Mesendoderm (in vitro differentiated cells): ENCODE measurements at regions not wholly inside any gene's neighbourhood (a gene's known extent, or its start where the extent isn't known, plus 50 kb on each side); places are given as distances from the start of the nearest gene placed in this dataset.

Experiments
- DNase-seq: peaks from one replicate; pipeline ENCODE4 v3.0.0; 2013
- H2AK5ac ChIP-seq: 2 replicates; pipeline ENCODE4 v1.6.1; 2013; ENCODE audit warnings: low read length, inconsistent platforms
- H2BK120ac ChIP-seq: 2 replicates; pipeline ENCODE4 v1.6.1; 2013; ENCODE audit warnings: low read depth, mild to moderate bottlenecking, low read length, moderate library complexity, mixed read lengths
- H2BK15ac ChIP-seq: replicated peaks from 2 replicates; pipeline ENCODE4 v1.6.1; 2013; ENCODE audit warnings: low read depth, mild to moderate bottlenecking, moderate library complexity
- H2BK5ac ChIP-seq: 2 replicates; pipeline ENCODE4 v1.6.1; 2013; ENCODE audit warnings: low read length, inconsistent platforms
- H3K18ac ChIP-seq: 2 replicates; pipeline ENCODE4 v1.6.1; 2013; ENCODE audit warnings: mild to moderate bottlenecking, low read length, mixed read lengths
- H3K23ac ChIP-seq: one replicate; pipeline ENCODE4 v1.6.1; 2013; ENCODE audit warnings: low read length
- H3K27ac ChIP-seq: 2 replicates; pipeline ENCODE4 v1.5.1; 2013; ENCODE audit warnings: low read depth, mild to moderate bottlenecking, inconsistent platforms, low read length, moderate library complexity
- H3K27me3 ChIP-seq: 2 replicates; pipeline ENCODE4 v1.6.1; 2013; ENCODE audit warnings: low read length, control low read depth, mild to moderate bottlenecking, inconsistent platforms; ENCODE audit not compliant: insufficient read depth, poor library complexity
- H3K36me3 ChIP-seq: 2 replicates; pipeline ENCODE4 v1.6.1; 2013; ENCODE audit warnings: low read length, inconsistent platforms; ENCODE audit not compliant: control insufficient read depth, insufficient read depth
- H3K4ac ChIP-seq: one replicate; pipeline ENCODE4 v1.6.1; 2013; ENCODE audit warnings: low read depth, mild to moderate bottlenecking, low read length, moderate library complexity
- H3K4me1 ChIP-seq: 2 replicates; pipeline ENCODE4 v1.6.1; 2013; ENCODE audit warnings: low read depth, low read length, inconsistent platforms; ENCODE audit not compliant: control insufficient read depth
- H3K4me2 ChIP-seq: 2 replicates; pipeline ENCODE4 v1.6.1; 2013; ENCODE audit warnings: low read length
- H3K4me3 ChIP-seq: 2 replicates; pipeline ENCODE4 v1.5.1; 2013; ENCODE audit warnings: mild to moderate bottlenecking, low read length
- H3K56ac ChIP-seq: one replicate; pipeline ENCODE4 v1.6.1; 2013; ENCODE audit warnings: low read length
- H3K79me1 ChIP-seq: 2 replicates; pipeline ENCODE4 v1.6.1; 2013; ENCODE audit warnings: low read length, inconsistent platforms
- H3K79me2 ChIP-seq: 2 replicates; pipeline ENCODE4 v1.6.1; 2013; ENCODE audit warnings: mild to moderate bottlenecking, low read length; ENCODE audit not compliant: control insufficient read depth, insufficient read depth
- H3K9ac ChIP-seq: 2 replicates; pipeline ENCODE4 v1.6.1; 2013; ENCODE audit warnings: low read length, inconsistent platforms
- H4K5ac ChIP-seq: one replicate; pipeline ENCODE4 v1.6.1; 2013; ENCODE audit warnings: low read length
- H4K8ac ChIP-seq: one replicate; pipeline ENCODE4 v1.6.1; 2013; ENCODE audit warnings: low read depth, mild to moderate bottlenecking, control low read depth, low read length, moderate library complexity
- WGBS: extraction: QIAGEN DNeasy Blood & Tissue Kit; methylation state at CpG from one replicate; pipeline ENCODE4 v1.1.7; 2013; ENCODE audit warnings: low lambda C conversion rate, missing lambda C conversion rate; ENCODE audit not compliant: insufficient coverage; ENCODE audit errors: extremely low coverage; 5-methylcytosine and 5-hydroxymethylcytosine counted together

DNA sequence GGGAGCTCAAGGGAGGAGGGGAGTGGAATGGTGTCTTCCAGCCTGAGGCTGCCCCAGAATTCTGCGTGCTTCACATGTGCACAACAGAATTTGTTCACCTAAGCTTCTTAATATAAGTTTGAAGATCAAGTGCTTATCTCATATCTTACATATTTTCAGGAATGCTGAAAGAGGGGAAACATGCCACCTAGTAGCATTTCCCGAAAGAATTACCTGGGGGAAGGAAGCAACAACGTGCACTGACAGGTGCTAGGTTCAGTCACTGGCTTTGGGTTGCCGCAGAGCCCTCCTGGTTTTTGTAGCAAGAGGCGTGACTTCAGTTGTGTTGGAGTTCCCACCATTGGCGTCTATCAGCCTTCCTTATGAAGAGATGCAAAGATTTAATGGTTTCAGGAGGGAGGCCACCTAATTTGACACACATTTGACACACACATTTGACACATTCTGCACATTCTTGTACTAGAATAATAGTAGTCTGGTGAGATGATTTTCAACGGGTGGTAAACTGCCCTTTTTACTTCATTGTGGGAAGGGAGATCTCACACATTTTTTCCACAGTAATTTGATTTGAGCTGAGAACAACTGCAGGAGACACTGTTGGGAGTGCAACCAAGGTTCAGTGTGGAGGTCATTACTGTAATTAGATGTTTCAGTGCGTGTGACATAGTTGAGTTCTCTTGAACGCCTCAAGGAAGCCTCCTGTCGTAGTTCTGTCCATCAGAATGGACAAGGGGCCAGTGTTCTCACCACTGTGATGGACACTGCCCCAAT lies 481.3 kb downstream of the CCDC171 start:
- H3K36me3 ChIP-seq: no peaks in the 10 kb centered on the region
- no peaks in the 10 kb centered on the region for H3K27me3 ChIP-seq
- H3K23ac ChIP-seq: no peak overlapping the region
- H3K4me3 ChIP-seq: no peak overlapping the region
- no peak overlapping the region for H4K8ac ChIP-seq
- WGBS: no CpG with 5 or more reads among the region's 10 CpGs
- H3K79me1 ChIP-seq: no peaks in the 10 kb centered on the region
- no peak overlapping the region for H3K4me2 ChIP-seq
- no peak overlapping the region for H4K5ac ChIP-seq
- H3K79me2 ChIP-seq: no peaks in the 10 kb centered on the region
- H2BK15ac ChIP-seq: no peak overlapping the region
- H3K27ac ChIP-seq: no peak overlapping the region
- H2AK5ac ChIP-seq: no peak overlapping the region
- DNase-seq: no peak
- no peak overlapping the region for H2BK120ac ChIP-seq
- no peak overlapping the region for H3K18ac ChIP-seq
- H3K4ac ChIP-seq: no peak overlapping the region
- H3K56ac ChIP-seq: no peak overlapping the region
- H3K9ac ChIP-seq: no peak overlapping the region
- H2BK5ac ChIP-seq: no peak overlapping the region
- peaks cover 13% of the 10 kb centered on the region for H3K4me1 ChIP-seq

DNA sequence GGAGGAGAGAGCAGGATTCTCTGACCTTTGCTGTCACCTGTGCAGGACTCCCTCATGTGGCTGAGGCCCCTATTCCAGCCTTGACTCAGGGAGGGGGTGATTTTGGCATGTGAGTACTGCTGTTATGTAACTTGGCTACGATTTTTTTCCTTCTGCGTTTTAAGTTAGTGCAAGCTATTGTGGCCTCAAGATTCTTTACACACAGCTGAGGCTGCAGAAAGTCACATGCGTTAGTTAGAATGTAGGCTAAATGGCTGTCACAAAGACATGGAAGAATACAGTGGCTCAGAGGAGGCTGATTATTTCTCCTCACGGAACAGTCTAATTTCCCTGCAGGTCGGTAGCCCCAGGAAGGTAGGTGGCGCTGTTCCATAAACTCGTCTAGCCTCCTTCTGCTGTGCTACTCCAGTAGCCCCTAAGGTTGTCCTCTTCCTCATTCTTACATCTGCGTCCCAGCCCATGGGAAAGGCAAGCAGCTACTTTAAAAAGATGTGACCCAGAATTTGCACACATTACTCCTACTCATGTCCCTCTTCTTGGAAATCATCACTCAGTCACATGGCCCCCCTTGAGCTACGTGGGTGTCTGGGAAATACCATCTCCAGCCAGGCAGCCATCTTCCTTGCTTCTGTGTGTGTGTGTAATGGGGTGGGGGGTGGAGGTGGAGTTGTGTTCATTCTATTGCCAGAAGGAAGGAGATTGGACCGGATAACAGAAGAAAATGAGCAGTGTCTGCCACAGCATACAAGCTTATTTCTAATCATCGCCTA lies 486.6 kb downstream of the CCDC171 start:
- no peak overlapping the region for H3K18ac ChIP-seq
- no peak overlapping the region for H3K56ac ChIP-seq
- H4K8ac ChIP-seq: no peak overlapping the region
- no peaks in the 10 kb centered on the region for H3K27me3 ChIP-seq
- H2AK5ac ChIP-seq: no peak overlapping the region
- no peak overlapping the region for H4K5ac ChIP-seq
- no peaks in the 10 kb centered on the region for H3K4me1 ChIP-seq
- H3K36me3 ChIP-seq: no peaks in the 10 kb centered on the region
- peak; percentile 86 for DNase-seq
- no CpG with 5 or more reads among the region's 11 CpGs for WGBS
- no peak overlapping the region for H2BK15ac ChIP-seq
- no peak overlapping the region for H3K4me3 ChIP-seq
- no peak overlapping the region for H3K9ac ChIP-seq
- H3K27ac ChIP-seq: no peak overlapping the region
- H2BK120ac ChIP-seq: no peak overlapping the region
- no peaks in the 10 kb centered on the region for H3K79me1 ChIP-seq
- H2BK5ac ChIP-seq: no peak overlapping the region
- no peak overlapping the region for H3K23ac ChIP-seq
- H3K79me2 ChIP-seq: no peaks in the 10 kb centered on the region
- H3K4me2 ChIP-seq: no peak overlapping the region
- no peak overlapping the region for H3K4ac ChIP-seq

DNA sequence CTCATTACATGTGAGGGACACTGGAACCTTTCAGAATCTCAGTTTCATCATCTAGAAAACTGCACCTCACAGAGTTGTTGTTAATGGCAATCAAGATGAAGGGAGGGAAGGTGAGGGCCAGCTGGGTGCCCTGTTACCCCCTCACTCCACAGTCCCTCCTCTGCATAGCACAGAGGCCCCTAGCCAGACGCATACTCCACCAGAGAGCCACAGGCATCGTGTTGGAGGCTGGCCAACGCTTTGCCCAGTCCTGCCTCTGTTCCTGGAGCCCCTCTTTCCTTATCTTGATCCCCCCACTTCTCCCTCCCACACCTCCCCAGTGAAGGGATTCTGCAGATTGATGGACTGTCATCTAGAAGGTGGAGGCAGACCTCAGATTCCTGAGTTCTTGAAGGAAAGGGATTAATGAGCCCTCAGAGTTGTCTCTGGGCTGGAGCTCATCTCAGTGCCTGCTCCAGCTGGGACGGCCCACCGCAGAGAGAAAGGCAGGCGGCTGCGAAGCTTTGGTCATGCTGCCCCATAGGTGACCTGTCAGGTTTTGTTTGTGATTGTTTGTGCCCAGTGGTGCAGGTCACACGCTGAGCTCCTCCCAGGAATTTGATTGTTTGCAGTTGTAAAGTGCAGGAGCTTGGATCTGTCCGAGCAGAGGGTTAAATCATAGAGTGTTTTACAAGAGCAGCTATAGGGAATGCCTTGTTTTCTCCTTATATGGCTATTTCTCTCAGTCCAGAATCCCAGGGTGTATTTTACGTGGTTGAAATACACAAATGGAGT lies 487.3 kb downstream of the CCDC171 start:
- DNase-seq: peak; percentile 77
- Histone ChIP-seq H3K56ac (no peak overlapping the region), H3K27me3 (no peaks in the 10 kb centered on the region), H3K4me3 (no peak overlapping the region), H3K36me3 (no peaks in the 10 kb centered on the region), H4K8ac (no peak overlapping the region), H2AK5ac (no peak overlapping the region), H3K4ac (no peak overlapping the region), H3K27ac (no peak overlapping the region), H3K4me1 (no peaks in the 10 kb centered on the region), H3K79me2 (no peaks in the 10 kb centered on the region), H4K5ac (no peak overlapping the region), H2BK5ac (no peak overlapping the region), H3K23ac (no peak overlapping the region), H3K9ac (no peak overlapping the region), H3K4me2 (no peak overlapping the region), H3K18ac (no peak overlapping the region), H3K79me1 (no peaks in the 10 kb centered on the region), H2BK120ac (no peak overlapping the region), H2BK15ac (no peak overlapping the region)
- no CpG with 5 or more reads among the region's 10 CpGs for WGBS

DNA sequence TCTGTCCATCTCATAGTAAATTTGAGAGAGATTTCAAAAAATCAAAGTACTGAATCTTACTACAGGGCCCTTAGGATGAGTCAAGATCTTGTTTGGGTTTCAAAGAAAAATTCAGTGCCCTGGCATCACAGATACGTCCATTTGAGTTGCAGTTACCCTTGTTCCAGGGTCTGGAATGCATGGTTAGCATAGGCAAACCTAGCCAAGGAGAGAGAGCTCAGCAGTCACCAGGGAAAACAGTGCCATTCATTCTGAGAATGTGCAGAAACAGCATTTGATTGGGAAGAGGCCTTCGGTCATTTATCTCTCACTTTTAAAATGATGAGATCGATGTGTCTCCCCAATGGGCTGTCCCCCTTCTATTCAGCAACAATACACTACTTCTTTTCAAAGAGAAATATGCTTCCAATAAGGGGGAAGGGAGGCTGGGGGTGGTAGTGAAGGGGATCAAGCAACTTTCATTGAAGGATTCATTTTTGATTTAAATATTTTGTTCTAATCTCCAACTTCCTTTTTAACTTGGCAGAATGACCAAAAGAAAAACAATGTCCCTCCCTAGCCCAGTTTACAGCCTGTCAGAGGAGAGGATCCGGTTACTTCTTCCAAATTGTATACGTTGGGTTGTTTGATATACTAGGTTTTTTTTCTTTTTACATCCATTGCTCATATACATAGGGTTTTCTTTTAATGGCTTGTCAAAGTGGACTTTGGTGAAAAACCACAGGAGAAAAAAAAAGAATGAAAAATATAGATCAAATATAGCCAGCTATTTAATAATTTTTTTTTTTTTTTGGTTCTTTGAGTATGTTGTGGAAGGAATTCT lies 491.1 kb downstream of the CCDC171 start:
- H4K5ac ChIP-seq: no peak overlapping the region
- no peaks in the 10 kb centered on the region for H3K79me2 ChIP-seq
- no peak overlapping the region for H3K4me2 ChIP-seq
- no peak for DNase-seq
- H3K36me3 ChIP-seq: no peaks in the 10 kb centered on the region
- no peak overlapping the region for H2BK120ac ChIP-seq
- H2BK5ac ChIP-seq: no peak overlapping the region
- H2AK5ac ChIP-seq: no peak overlapping the region
- no peak overlapping the region for H4K8ac ChIP-seq
- H3K4me1 ChIP-seq: no peaks in the 10 kb centered on the region
- H3K23ac ChIP-seq: no peak overlapping the region
- H3K4ac ChIP-seq: no peak overlapping the region
- H3K27me3 ChIP-seq: no peaks in the 10 kb centered on the region
- H2BK15ac ChIP-seq: no peak overlapping the region
- H3K27ac ChIP-seq: no peak overlapping the region
- H3K18ac ChIP-seq: no peak overlapping the region
- H3K9ac ChIP-seq: no peak overlapping the region
- no peak overlapping the region for H3K4me3 ChIP-seq
- H3K56ac ChIP-seq: no peak overlapping the region
- no CpG with 5 or more reads among the region's 5 CpGs for WGBS
- no peaks in the 10 kb centered on the region for H3K79me1 ChIP-seq

DNA sequence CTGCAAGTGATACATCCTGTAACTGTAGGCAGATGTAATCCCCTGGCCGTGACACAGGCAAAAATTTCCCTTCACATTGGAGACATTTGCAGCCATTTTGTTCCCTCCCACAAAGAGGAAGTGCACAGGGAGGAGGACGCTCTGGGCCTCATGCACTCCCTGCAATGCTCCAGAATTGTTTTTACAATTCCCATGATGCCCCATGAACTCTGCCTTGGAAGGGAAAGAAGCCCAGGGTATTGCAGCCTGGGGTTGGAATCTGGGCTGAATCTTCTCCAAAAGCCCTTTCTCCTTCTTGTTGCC lies 491.7 kb downstream of the CCDC171 start:
- H2BK15ac ChIP-seq: no peak overlapping the region
- H3K4ac ChIP-seq: no peak overlapping the region
- H3K36me3 ChIP-seq: no peaks in the 10 kb centered on the region
- no peak overlapping the region for H3K9ac ChIP-seq
- no peak overlapping the region for H4K8ac ChIP-seq
- H3K27ac ChIP-seq: no peak overlapping the region
- DNase-seq: no peak
- no peaks in the 10 kb centered on the region for H3K79me2 ChIP-seq
- H3K56ac ChIP-seq: no peak overlapping the region
- no peaks in the 10 kb centered on the region for H3K79me1 ChIP-seq
- no peak overlapping the region for H2BK5ac ChIP-seq
- no peak overlapping the region for H3K4me3 ChIP-seq
- H3K4me1 ChIP-seq: no peaks in the 10 kb centered on the region
- H3K27me3 ChIP-seq: no peaks in the 10 kb centered on the region
- WGBS: no CpG with 5 or more reads among the region's 2 CpGs
- no peak overlapping the region for H2AK5ac ChIP-seq
- H3K4me2 ChIP-seq: no peak overlapping the region
- no peak overlapping the region for H3K18ac ChIP-seq
- H4K5ac ChIP-seq: no peak overlapping the region
- H3K23ac ChIP-seq: no peak overlapping the region
- no peak overlapping the region for H2BK120ac ChIP-seq
